ENCODE measurements at regions not wholly inside any gene's neighbourhood (a gene's known extent, or its start where the extent isn't known, plus 50 kb on each side); places are given as distances from the start of the nearest gene placed in this dataset.

DNA sequence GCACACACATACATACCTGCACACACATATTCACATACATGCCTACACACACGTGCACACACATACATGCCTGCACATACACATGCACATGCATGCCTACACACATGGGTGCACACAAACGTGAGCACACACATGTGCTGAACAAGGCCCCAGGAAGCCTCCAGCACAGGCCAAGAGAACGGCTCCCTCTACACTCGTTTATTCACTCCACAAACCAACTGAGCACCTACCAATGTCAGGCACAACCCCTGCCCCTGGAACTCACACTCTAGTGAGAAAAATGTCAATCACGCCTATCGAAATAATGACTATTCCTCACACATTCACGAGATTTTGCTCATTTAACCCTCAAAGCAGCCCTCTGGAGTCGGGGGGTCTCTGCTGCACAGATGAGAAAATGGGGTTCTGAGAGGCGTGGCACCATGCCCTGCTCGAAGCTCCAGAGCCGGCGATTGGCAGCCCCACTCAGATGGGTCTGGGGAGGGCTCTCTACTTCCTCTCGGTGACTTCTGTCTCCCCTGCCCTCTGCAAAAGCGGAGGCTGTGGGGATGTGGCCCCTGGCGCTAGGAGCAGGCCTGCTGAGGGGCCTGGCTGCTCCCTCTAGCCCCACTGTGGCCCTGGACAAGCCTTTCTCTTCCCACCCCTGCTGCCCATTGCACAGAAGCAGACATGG lies 90.2 kb upstream of the RUNX3 start:
- Histone ChIP-seq H2BK15ac (ENCODE audit: low read depth, low read length) (peak overlapping the region; percentile 53; the same call in 2 of the 3 replicates), H4K20me1 (ENCODE audit: insufficient read depth, low read length) (no peaks in the 10 kb centered on the region; the same call in 1 of the 2 replicates), H3K14ac (replicated peaks; ENCODE audit: low read depth, low read length) (0 out of 2 replicates have a peak overlapping the region, but pooled peaks have one; percentile 0), H2AFZ (replicated peaks; ENCODE audit: low read length, poor library complexity) (no peak overlapping the region), H3K18ac (ENCODE audit: low read depth, low read length) (no peak overlapping the region), H4K8ac (ENCODE audit: low read depth in 2 of 2, low read length in 2 of 2) (peak overlapping the region; percentile 40 to 56; a peak in 2 of 4 replicates), H3K36me3 (ENCODE audit: control insufficient read depth, insufficient read depth, low read length) (no peaks in the 10 kb centered on the region), H3K4me3 (ENCODE audit: insufficient read depth, low read depth, low read length) (no peak overlapping the region), H3K9me3 (ENCODE audit: control insufficient read depth, insufficient read depth, low read length) (no peaks in the 10 kb centered on the region), H4K91ac (ENCODE audit: insufficient read depth, low read depth, low read length) (peak overlapping the region; percentile 94; the same call in 1 of the 2 replicates), H3K27ac (ENCODE audit: insufficient read depth, low read length) (no peak overlapping the region; the same call in 1 of the 2 replicates), H3K4ac (ENCODE audit: low read depth, low read length) (peak overlapping the region; percentile 86), H3K4me1 (ENCODE audit: control insufficient read depth, insufficient read depth, low read length) (peaks cover 22% of the 10 kb centered on the region), H2BK5ac (ENCODE audit: low read depth, low read length, poor library complexity, severe bottlenecking) (no peak overlapping the region), H4K5ac (ENCODE audit: low read depth, low read length) (no peak overlapping the region), H3K79me1 (ENCODE audit: low read depth in 1 of 2, low read length in 2 of 2) (peaks cover 0 to 4% of the 10 kb centered on the region in 2 experiments; a peak in 1 of 4 replicates), H3K56ac (ENCODE audit: extremely low read depth, insufficient read depth, low read length) (no peak overlapping the region), H3K9me1 (ENCODE audit: insufficient read depth, low read length) (peaks cover 26% of the 10 kb centered on the region), H2AK5ac (ENCODE audit: low read depth, low read length) (peak overlapping the region; percentile 96), H2AK9ac (replicated peaks; ENCODE audit: low read depth, low read length, poor library complexity) (peak overlapping the region; percentile 5), H3K23ac (ENCODE audit: low read depth, low read length) (no peak overlapping the region), H2BK20ac (ENCODE audit: low read depth, low read length) (peak overlapping the region; percentile 34; the same call in 1 of the 2 replicates), H3K9ac (ENCODE audit: low read depth, low read length) (no peak overlapping the region), H3K4me2 (ENCODE audit: low read depth, low read length) (no peak overlapping the region), H3K27me3 (ENCODE audit: control insufficient read depth, insufficient read depth, low read length) (no peaks in the 10 kb centered on the region), H2BK120ac (ENCODE audit: low read depth, low read length) (peak overlapping the region; percentile 97)
- ChIA-PET CTCF (no interaction called here), POLR2A (ENCODE audit: unreplicated experiment) (no interaction called here)
- 72% methylated on average over 6 of the region's 15 CpGs; no CpG with 5 or more reads in 1 of the 2 experiments for WGBS, 2 experiments (ENCODE audit: extremely low coverage in 2 of 2, insufficient read length in 1 of 2)
- no TSS peak for BruUV-seq (replicated peaks)
- no peak for DNase-seq
- ATAC-seq (ENCODE audit: low read depth): no peak
- no peak for TF ChIP-seq SMC3 (IDR thresholded peaks at IDR 0.05; ENCODE audit: low read depth, low read length)
- no peak for TF ChIP-seq RFX5 (IDR thresholded peaks at IDR 0.05; ENCODE audit: low read depth, low read length)
- TF ChIP-seq, protein P1, sequence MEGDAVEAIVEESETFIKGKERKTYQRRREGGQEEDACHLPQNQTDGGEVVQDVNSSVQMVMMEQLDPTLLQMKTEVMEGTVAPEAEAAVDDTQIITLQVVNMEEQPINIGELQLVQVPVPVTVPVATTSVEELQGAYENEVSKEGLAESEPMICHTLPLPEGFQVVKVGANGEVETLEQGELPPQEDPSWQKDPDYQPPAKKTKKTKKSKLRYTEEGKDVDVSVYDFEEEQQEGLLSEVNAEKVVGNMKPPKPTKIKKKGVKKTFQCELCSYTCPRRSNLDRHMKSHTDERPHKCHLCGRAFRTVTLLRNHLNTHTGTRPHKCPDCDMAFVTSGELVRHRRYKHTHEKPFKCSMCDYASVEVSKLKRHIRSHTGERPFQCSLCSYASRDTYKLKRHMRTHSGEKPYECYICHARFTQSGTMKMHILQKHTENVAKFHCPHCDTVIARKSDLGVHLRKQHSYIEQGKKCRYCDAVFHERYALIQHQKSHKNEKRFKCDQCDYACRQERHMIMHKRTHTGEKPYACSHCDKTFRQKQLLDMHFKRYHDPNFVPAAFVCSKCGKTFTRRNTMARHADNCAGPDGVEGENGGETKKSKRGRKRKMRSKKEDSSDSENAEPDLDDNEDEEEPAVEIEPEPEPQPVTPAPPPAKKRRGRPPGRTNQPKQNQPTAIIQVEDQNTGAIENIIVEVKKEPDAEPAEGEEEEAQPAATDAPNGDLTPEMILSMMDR (conservative IDR thresholded peaks at IDR 0.05; ENCODE audit: low read depth, low read length): no peak
- TF ChIP-seq MXI1 (IDR thresholded peaks at IDR 0.05; ENCODE audit: borderline replicate concordance, low read depth, low read length): no peak
- no peak for TF ChIP-seq MAZ (IDR thresholded peaks at IDR 0.05; ENCODE audit: borderline replicate concordance, low read depth, low read length)
- no peak for TF ChIP-seq POLR2A (IDR thresholded peaks at IDR 0.05; ENCODE audit: low read depth, low read length)
- TF ChIP-seq RAD21 (IDR thresholded peaks at IDR 0.05; ENCODE audit: low read length): no peak
- TF ChIP-seq ELK1 (IDR thresholded peaks at IDR 0.05; ENCODE audit: borderline replicate concordance, low read depth, low read length): no peak
- TF ChIP-seq BHLHE40 (IDR thresholded peaks at IDR 0.05; ENCODE audit: low read depth, low read length): no peak
- TF ChIP-seq CHD1 (IDR thresholded peaks at IDR 0.05; ENCODE audit: low read depth, low read length): no peak
- intact Hi-C loops (cut with micrococcal nuclease) (no loop called here), in situ Hi-C loops (cut with MboI; ENCODE audit: low sequenced_read_pairs) (no loop called here), dilution Hi-C loops (cut with HindIII; ENCODE audit: low sequenced_read_pairs, unreplicated experiment) (no loop called here)

Data from IMR-90 (cell line).